GM12874 (cell line): ENCODE measurements at regions not wholly inside any gene's neighbourhood (a gene's known extent, or its start where the extent isn't known, plus 50 kb on each side); places are given as distances from the start of the nearest gene placed in this dataset.

ENCODE experiments used
- CTCF ChIP-seq: IDR thresholded peaks from 2 replicates; pipeline ENCODE4 v1.5.1; 2011; ENCODE audit warnings: low read depth, mild to moderate bottlenecking, control low read depth, low read length, moderate library complexity; ENCODE audit not compliant: insufficient read depth

- no peak for TF ChIP-seq CTCF
Measured at GRCh38 chr18:70920840-70921374, 632.1 kb downstream of the SOCS6 start.

DNA sequence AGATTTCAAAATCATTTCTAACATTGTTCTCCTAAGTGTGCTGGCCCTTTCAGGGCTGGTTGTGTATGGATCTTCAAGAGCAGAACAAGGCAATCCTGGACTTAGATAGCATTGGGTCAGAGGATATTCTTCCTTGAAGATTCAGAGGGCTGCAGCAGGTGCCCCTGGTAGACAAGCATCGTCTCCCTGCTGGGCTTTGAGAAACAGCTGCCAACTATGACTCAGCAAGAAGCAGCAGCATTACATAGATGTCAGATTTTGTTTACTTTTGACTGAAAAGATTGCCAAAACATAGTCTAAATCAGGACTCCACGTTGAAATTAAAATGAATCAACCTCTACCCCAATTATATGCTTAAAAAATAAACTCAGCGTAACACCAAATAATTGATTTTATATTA lies 618.8 kb downstream of the SOCS6 start:
- no peak for TF ChIP-seq CTCF

DNA sequence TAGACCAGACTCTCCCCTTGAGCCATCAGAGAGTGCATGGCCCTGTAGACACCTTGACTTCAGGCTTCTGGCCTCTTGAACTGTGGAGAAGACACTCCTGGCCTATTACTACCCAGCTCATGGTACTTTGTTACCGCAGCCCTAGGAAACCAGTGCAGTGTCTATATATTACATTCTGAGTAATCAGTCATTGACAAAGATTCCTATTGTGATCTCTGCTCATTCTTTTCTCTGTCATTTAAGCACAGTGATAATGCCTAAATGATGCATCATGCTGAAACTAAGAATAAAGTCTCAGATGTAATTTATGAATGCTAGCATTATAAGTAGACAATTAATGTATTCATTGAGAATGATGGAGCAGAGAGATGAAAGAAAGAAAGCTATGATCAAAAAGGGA lies 603.5 kb downstream of the SOCS6 start:
- no peak for TF ChIP-seq CTCF

GRCh38 chr18:70870292-70870691 lies 581.4 kb downstream of the SOCS6 start:
- no peak for TF ChIP-seq CTCF

GRCh38 chr18:70848329-70848728 lies 559.5 kb downstream of the SOCS6 start:
- TF ChIP-seq CTCF = no peak

- TF ChIP-seq CTCF = no peak
Measured at GRCh38 chr18:70840649-70841048, 551.8 kb downstream of the SOCS6 start.

- no peak for TF ChIP-seq CTCF
Measured at GRCh38 chr18:70827632-70828031, 538.8 kb downstream of the SOCS6 start.
